ENCODE measurements at regions not wholly inside any gene's neighbourhood (a gene's known extent, or its start where the extent isn't known, plus 50 kb on each side); places are given as distances from the start of the nearest gene placed in this dataset.

- FAIRE-seq: no peak
- no peak for DNase-seq (ENCODE audit: insufficient read length, low spot score)
- TF ChIP-seq CTCF (IDR thresholded peaks at IDR 0.05; ENCODE audit: insufficient read depth, missing control alignments): no peak
Observed at GRCh38 chr16:66229651-66230050, 136.8 kb upstream of the CDH5 start.

- no peak for FAIRE-seq
- no peak for DNase-seq (ENCODE audit: insufficient read length, low spot score)
- TF ChIP-seq CTCF (IDR thresholded peaks at IDR 0.05; ENCODE audit: insufficient read depth, missing control alignments): no peak
Observed at GRCh38 chr16:66228792-66229191, 137.7 kb upstream of the CDH5 start.

- peak; percentile 31 for DNase-seq (ENCODE audit: insufficient read length, low spot score)
- no peak for TF ChIP-seq CTCF (IDR thresholded peaks at IDR 0.05; ENCODE audit: insufficient read depth, missing control alignments)
- FAIRE-seq: no peak
Observed at GRCh38 chr16:66227766-66228530, 138.5 kb upstream of the CDH5 start.

GRCh38 chr16:66226762-66227161 is 139.7 kb upstream of the CDH5 start:
- TF ChIP-seq CTCF (IDR thresholded peaks at IDR 0.05; ENCODE audit: insufficient read depth, missing control alignments): no peak
- FAIRE-seq (no peak), DNase-seq (ENCODE audit: insufficient read length, low spot score) (no peak)

- TF ChIP-seq CTCF (IDR thresholded peaks at IDR 0.05; ENCODE audit: insufficient read depth, missing control alignments): no peak
- FAIRE-seq: no peak
Observed at GRCh38 chr16:66225696-66226095, 140.8 kb upstream of the CDH5 start.

GRCh38 chr16:66224626-66225025 is 141.9 kb upstream of the CDH5 start:
- no peak for FAIRE-seq
- no peak for TF ChIP-seq CTCF (IDR thresholded peaks at IDR 0.05; ENCODE audit: insufficient read depth, missing control alignments)

More at GRCh38 chr16:66225696-66226095, 140.8 kb upstream of the CDH5 start:
- no peak for DNase-seq (ENCODE audit: insufficient read length, low spot score)

GRCh38 chr16:66224186-66224585 is 142.3 kb upstream of the CDH5 start:
- DNase-seq (ENCODE audit: insufficient read length, low spot score): no peak
- no peak for TF ChIP-seq CTCF (IDR thresholded peaks at IDR 0.05; ENCODE audit: insufficient read depth, missing control alignments)
- FAIRE-seq: no peak

More at GRCh38 chr16:66224626-66225025, 141.9 kb upstream of the CDH5 start:
- no peak for DNase-seq (ENCODE audit: insufficient read length, low spot score)

All from D721Med (cell line).